ENCODE measurements at regions not wholly inside any gene's neighbourhood (a gene's known extent, or its start where the extent isn't known, plus 50 kb on each side); places are given as distances from the start of the nearest gene placed in this dataset.

- TF ChIP-seq CTCF (conservative IDR thresholded peaks at IDR 0.05 in 1 of 2, IDR thresholded peaks at IDR 0.05 in 1 of 2; ENCODE audit: extremely low read depth in 1 of 2, insufficient read depth in 1 of 2, low read depth in 1 of 2, low read length in 2 of 2) (no peak), EZH2 (IDR thresholded peaks at IDR 0.05; ENCODE audit: borderline replicate concordance, low read length) (no peak)
These were observed 96.0 kb upstream of the LOC128125822 start for GRCh38 chr6:63476302-63476701.

All from mammary epithelial cell (primary cell).